GM18907 (cell line): ENCODE measurements at regions not wholly inside any gene's neighbourhood (a gene's known extent, or its start where the extent isn't known, plus 50 kb on each side); places are given as distances from the start of the nearest gene placed in this dataset.
"Not testable (repeated sequence)": the region's sequence is repeated elsewhere in the genome, so short reads cannot be mapped to it uniquely, and the experiment has no call there.

Experiments
- ATAC-seq: cut with Tn5 transposase; IDR thresholded peaks from one replicate; pipeline ENCODE4 v1.9.1; 2021; ENCODE audit warnings: mild to moderate bottlenecking, moderate library complexity; ENCODE audit not compliant: unreplicated experiment

GRCh38 chr3:125791021-125791420, 178.0 kb upstream of the ROPN1B start:
- ATAC-seq = not testable (repeated sequence)

GRCh38 chr3:125810010-125810409, 159.0 kb upstream of the ROPN1B start:
- not testable (repeated sequence) for ATAC-seq

GRCh38 chr3:125822175-125822574, 146.8 kb upstream of the ROPN1B start:
- not testable (repeated sequence) for ATAC-seq

GRCh38 chr3:125831005-125831750, 137.8 kb upstream of the ROPN1B start:
- ATAC-seq = not testable (repeated sequence)

GRCh38 chr3:125835562-125835961, 133.4 kb upstream of the ROPN1B start:
- ATAC-seq = not testable (repeated sequence)

DNA sequence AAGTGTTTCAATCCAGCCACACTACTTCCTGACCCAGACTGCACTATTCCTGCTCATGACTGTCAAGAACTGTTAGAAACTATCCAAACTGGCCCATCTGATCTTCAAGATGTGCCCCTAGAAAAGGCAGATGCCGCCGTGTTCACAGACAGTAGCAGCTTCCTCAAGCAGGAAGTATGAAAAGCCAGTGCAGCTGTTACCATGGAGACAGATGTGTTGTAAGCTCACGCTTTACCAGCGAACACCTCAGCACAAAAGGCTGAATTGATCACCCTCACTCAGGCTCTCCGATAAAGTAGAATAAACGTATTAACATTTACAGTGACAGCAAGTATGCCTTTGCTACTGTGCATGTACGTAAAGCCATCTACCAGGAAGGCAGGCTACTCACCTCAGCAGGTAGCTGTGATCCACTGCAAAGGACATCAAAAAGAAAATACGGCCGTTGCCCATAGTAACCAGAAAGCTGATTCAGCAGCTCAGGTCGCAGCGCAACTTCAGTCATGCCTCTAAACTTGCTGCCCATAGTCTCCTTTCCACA, 132.9 kb upstream of the ROPN1B start:
- not testable (repeated sequence) for ATAC-seq

- ATAC-seq = not testable (repeated sequence)
These were observed 132.2 kb upstream of the ROPN1B start for GRCh38 chr3:125836786-125837185.

DNA sequence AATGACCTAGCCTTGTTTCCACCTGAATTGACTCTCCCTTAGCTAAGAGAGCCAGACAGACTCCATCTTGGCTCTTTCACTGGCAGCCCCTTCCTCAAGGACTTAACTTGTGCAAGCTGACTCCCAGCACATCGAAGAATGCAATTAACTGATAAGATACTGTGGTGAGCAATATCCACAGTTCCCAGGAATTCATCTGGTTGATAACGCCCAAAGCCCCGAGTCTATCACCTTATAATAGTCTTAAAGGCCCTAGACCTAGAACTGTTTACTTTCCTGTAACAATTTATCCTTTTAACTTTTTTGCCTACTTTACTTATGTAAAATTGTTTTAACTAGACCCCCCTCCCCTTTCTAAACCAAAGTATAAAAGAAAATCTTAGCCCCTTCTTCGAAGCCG, 130.1 kb upstream of the ROPN1B start:
- not testable (repeated sequence) for ATAC-seq

- not testable (repeated sequence) for ATAC-seq
These were observed 128.5 kb upstream of the ROPN1B start for GRCh38 chr3:125840465-125840864.

DNA sequence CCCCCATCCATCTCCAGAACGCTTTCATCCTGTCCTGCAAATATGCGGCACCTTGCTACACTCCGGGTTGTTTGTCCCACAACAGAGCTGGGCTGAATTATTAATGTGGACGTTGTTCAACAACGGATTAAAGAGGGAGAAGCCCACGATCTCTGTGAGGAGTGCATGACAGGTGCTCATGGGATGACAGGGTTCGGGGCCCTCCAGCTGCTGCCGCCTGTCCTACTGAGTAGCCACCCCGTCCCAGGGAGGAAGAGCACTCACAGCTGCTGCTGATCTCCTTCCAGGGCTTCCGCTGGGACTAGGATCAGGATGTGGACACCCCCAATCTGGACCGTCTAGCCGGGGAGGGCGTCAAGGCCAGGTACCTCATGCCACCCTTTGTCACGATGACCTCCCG, 121.0 kb upstream of the ROPN1B start:
- not testable (repeated sequence) for ATAC-seq

DNA sequence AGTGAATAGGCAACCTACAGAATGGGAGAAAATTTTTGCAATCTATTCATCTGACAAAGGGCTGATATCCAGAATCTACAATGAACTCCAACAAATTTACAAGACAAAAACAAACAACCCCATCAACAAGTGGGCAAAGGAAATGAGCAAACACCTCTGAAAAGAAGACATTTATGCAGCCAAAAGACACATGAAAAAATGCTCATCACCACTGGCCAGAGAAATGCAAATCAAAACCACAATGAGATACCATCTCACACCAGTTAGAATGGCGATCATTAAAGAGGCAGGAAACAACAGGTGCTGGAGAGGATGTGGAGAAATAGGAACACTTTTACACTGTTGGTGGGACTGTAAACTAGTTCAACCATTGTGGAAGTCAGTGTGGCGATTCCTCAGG, 114.0 kb upstream of the ROPN1B start:
- not testable (repeated sequence) for ATAC-seq

GRCh38 chr3:125860547-125860946, 108.4 kb upstream of the ROPN1B start:
- not testable (repeated sequence) for ATAC-seq

- ATAC-seq = not testable (repeated sequence)
These were observed 106.1 kb upstream of the ROPN1B start for GRCh38 chr3:125862841-125863254.

GRCh38 chr3:125864532-125864931, 104.4 kb upstream of the ROPN1B start:
- ATAC-seq = not testable (repeated sequence)

DNA sequence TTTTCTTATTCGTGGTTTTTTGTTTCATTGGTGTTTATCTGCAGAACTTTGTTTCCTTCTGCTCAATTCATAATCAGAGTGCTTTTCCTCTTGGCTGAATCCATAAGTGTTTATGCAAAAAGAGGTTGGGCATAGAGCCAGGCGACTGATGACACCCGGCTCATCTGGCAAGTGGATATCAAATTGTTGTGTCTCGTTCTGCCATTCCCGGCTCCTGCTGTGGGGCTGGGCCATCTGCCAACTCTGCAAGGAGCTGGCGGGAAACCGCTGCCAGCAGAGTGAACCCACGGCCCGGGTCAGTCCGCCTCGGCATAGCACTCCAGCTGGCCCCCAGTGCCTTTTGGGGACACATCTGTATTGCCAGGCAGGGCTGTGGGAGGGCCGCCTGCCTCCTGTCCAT, 83.0 kb upstream of the ROPN1B start:
- not testable (repeated sequence) for ATAC-seq

GRCh38 chr3:125899181-125899580, 69.8 kb upstream of the ROPN1B start:
- not testable (repeated sequence) for ATAC-seq

- ATAC-seq = not testable (repeated sequence)
These were observed 67.5 kb upstream of the ROPN1B start for GRCh38 chr3:125901473-125901872.

DNA sequence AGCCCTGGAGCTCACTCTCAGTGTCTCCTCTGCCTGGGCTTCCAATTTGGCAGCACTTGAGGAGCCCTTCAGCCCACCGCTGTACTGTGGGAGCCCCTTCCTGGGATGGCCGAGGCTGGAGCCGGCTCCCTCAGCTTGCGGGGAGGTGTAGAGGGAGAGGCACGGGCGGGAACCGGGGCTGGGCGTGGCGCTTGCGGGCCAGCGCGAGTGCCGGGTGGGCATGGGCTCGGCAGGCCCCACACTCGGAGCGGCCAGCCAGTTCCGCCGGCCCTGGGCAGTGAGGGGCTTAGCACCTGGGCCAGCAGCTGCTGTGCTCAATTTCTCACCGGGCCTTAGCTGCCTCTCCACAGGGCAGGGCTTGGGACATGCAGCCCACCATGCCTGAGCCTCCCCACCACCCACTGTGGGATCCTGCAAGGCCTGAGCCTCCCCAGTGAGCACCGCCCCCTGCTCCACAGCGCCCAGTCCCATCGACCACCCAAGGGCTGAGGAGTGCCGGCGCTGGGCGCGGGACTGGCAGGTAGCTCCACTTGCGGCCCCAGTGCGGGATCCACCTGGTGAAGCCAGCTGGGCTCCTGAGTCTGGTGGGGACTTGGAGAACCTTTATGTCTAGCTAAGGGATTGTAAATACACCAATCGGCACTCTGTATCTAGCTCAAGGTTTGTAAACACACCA, 65.1 kb upstream of the ROPN1B start:
- ATAC-seq = not testable (repeated sequence)

- ATAC-seq = not testable (repeated sequence)
These were observed 61.7 kb upstream of the ROPN1B start for GRCh38 chr3:125907279-125907678.

DNA sequence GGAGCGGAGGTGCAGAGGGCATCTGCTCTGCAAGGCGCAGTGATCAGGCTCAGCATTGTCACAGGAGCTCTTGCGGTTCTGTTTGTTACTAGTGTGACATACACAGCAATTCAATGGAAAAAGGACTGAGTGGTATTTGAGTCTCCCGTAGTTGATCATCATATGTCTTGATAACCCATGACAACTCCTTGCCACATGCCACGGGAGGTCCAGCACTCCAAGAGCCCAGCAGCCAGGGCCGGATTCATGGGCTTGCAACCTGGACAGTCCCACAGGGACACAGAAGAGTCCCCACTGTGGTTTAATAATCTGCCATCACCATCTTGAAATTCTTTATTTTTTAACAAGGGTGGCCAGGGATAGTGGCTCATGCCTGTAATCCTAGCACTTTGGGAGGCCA, 58.1 kb upstream of the ROPN1B start:
- not testable (repeated sequence) for ATAC-seq

- not testable (repeated sequence) for ATAC-seq
These were observed 54.2 kb upstream of the ROPN1B start for GRCh38 chr3:125914608-125915436.
